ENCODE measurements at regions not wholly inside any gene's neighbourhood (a gene's known extent, or its start where the extent isn't known, plus 50 kb on each side); places are given as distances from the start of the nearest gene placed in this dataset.

DNA sequence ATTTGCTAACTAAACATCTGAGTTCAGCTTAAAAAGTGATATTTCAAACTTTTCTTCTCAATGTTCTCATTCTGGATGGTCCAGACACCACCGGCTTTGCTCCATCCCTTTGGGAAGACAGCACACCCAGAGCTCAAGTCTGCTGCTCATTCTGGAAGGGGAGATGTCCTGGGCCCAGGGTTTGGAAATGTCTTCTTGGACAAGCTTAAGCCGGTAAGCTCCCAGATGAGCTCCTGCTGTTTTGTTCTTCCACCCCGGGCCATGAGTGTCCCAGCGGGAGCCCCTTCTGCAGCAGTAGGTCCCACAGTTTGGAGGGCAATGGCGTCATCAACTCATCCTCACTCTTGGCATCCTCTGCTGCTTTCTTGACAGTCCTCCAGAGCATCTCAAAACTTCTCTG lies 105.2 kb downstream of the TMEM100 start:
- TF ChIP-seq, protein P1, sequence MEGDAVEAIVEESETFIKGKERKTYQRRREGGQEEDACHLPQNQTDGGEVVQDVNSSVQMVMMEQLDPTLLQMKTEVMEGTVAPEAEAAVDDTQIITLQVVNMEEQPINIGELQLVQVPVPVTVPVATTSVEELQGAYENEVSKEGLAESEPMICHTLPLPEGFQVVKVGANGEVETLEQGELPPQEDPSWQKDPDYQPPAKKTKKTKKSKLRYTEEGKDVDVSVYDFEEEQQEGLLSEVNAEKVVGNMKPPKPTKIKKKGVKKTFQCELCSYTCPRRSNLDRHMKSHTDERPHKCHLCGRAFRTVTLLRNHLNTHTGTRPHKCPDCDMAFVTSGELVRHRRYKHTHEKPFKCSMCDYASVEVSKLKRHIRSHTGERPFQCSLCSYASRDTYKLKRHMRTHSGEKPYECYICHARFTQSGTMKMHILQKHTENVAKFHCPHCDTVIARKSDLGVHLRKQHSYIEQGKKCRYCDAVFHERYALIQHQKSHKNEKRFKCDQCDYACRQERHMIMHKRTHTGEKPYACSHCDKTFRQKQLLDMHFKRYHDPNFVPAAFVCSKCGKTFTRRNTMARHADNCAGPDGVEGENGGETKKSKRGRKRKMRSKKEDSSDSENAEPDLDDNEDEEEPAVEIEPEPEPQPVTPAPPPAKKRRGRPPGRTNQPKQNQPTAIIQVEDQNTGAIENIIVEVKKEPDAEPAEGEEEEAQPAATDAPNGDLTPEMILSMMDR (IDR thresholded peaks at IDR 0.05) = no peak
- Histone ChIP-seq H3K27ac (no peak overlapping the region), H3K4me3 (no peak overlapping the region), H3K4me1 (no peaks in the 10 kb centered on the region), H3K27me3 (ENCODE audit: low read depth) (no peaks in the 10 kb centered on the region), H3K9me3 (no peaks in the 10 kb centered on the region), H3K36me3 (no peaks in the 10 kb centered on the region)
- ATAC-seq (no peak), DNase-seq (no peak)
- intact Hi-C loops (cut with DNase I) = no loop called here

DNA sequence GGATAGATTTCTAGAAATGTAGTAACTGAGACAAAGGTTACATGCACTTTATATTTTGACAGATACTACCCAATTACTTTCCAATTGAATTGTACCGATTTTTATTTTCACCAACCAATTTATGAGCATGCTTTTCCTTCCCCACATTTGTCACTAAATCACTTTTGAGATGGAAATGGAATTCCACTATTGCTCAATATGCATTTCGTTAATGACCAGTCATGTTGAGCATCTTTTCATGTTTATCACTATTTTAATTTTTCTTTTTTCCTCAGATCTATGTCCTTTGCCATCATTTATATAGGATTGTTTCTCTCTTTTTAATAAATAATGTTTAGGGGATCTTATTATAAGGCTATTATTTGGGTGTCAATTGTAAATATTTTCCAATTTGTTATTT lies 102.8 kb upstream of the SMIM36 start:
- H3K36me3 ChIP-seq = no peaks in the 10 kb centered on the region
- TF ChIP-seq, protein P1 (IDR thresholded peaks at IDR 0.05) = no peak
- DNase-seq (no peak), ATAC-seq (no peak)
- H3K27me3 ChIP-seq (ENCODE audit: low read depth) = no peaks in the 10 kb centered on the region
- intact Hi-C loops (cut with DNase I) = no loop called here
- peaks cover 18% of the 10 kb centered on the region for H3K4me1 ChIP-seq
- peak overlapping the region; percentile 38 for H3K27ac ChIP-seq
- no peak overlapping the region for H3K4me3 ChIP-seq
- H3K9me3 ChIP-seq = no peaks in the 10 kb centered on the region

DNA sequence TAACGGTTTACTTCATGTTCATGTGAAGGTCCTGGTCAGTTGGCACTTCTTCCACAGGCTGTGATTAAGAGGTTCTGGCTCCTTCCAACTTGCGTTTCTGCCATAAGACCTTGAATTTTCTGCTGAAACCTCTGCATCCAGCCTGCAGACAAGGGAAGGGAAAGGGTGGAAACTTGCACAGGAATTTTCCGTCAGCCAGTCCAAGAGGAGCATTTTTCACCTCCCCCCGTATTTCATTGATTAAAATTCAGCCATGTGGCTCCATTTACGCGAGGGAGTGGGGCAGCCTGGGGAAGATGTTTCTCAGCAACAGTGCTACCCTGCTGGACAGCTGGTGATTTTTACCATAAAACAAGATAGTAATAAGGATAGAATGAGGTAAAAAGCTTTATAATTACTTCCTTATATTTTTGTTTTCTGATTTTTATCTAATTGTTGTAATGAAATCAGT lies 101.5 kb upstream of the SMIM36 start:
- peaks cover 31% of the 10 kb centered on the region for H3K4me1 ChIP-seq
- H3K27me3 ChIP-seq (ENCODE audit: low read depth) = no peaks in the 10 kb centered on the region
- H3K9me3 ChIP-seq = no peaks in the 10 kb centered on the region
- H3K27ac ChIP-seq = no peak overlapping the region
- intact Hi-C loops (cut with DNase I) = no loop called here
- H3K4me3 ChIP-seq = no peak overlapping the region
- no peaks in the 10 kb centered on the region for H3K36me3 ChIP-seq
- DNase-seq = no peak
- TF ChIP-seq, protein P1 (IDR thresholded peaks at IDR 0.05) = no peak
- no peak for ATAC-seq

DNA sequence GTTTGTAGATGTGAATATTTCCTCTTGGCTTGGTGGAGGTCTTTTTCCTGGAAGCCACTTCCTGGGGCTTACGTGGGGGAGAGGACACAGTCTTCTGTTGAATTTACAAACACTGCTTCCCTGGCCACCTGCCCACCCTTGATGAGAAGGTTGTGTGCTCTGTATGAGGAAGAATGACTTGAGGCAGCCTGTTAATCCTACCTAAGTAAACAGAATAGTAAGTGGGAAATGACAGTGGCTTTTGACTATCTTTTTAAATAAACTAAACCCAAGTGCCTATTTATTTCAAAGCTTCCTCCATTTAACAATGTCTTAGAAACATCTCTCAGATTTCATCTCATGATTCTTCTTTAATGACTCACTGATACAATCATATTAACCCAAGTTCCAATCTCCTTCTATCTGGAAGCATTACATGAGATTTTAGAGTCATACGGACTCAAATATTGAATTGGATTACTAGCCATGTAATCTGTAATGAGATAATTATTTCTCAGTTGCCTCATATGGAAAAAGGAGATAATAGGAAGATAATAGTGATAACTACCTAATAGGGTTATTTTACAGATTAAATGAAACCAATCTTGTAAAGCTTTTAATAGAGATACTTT lies 96.6 kb upstream of the SMIM36 start:
- peak; percentile 65 for DNase-seq
- Histone ChIP-seq H3K27ac (peak overlapping the region; percentile 43), H3K4me3 (no peak overlapping the region), H3K27me3 (ENCODE audit: low read depth) (no peaks in the 10 kb centered on the region), H3K9me3 (no peaks in the 10 kb centered on the region), H3K36me3 (no peaks in the 10 kb centered on the region), H3K4me1 (peaks cover 52% of the 10 kb centered on the region)
- peak; percentile 55 to 72 for ATAC-seq
- intact Hi-C loops (cut with DNase I) = no loop called here
- TF ChIP-seq, protein P1 (IDR thresholded peaks at IDR 0.05) = no peak

DNA sequence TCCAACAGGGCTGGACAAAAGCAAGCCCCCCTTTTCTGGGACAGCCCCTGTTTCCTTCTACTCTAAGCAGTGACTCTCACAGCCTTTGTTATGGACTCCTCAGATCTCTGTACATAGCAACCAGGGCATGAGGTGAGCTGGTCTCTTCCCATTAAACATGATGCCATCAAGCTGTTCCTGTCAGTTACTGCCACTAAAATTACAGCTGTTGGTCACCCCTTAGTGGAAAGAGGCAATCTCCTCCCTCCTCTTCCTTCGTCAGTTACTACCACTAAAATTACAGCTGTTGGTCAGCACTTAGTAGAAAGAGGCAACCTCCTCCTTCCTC lies 95.2 kb upstream of the SMIM36 start:
- DNase-seq (no peak), ATAC-seq (peak; percentile 46 to 53)
- H3K9me3 ChIP-seq = no peaks in the 10 kb centered on the region
- intact Hi-C loops (cut with DNase I) = no loop called here
- H3K4me3 ChIP-seq = no peak overlapping the region
- TF ChIP-seq, protein P1 (IDR thresholded peaks at IDR 0.05) = no peak
- peak overlapping the region; percentile 43 for H3K27ac ChIP-seq
- H3K36me3 ChIP-seq = no peaks in the 10 kb centered on the region
- peaks cover 49% of the 10 kb centered on the region for H3K4me1 ChIP-seq
- H3K27me3 ChIP-seq (ENCODE audit: low read depth) = no peaks in the 10 kb centered on the region

Data from lower lobe of right lung (tissue), 2 donors.